Right lobe of liver (tissue), 6 donors: ENCODE measurements at regions not wholly inside any gene's neighbourhood (a gene's known extent, or its start where the extent isn't known, plus 50 kb on each side); places are given as distances from the start of the nearest gene placed in this dataset.
"Not testable (repeated sequence)": the region's sequence is repeated elsewhere in the genome, so short reads cannot be mapped to it uniquely, and the experiment has no call there.

Experiments used
- ATAC-seq, 4 donors: fragments of 200-7000 bp; cut with Tn5 transposase; one replicate each; pipeline ENCODE4 v1.9.1; 2020; ENCODE audit warnings: mild to moderate bottlenecking in 4 of 4, moderate library complexity in 4 of 4
- DNase-seq, 3 donors: peaks; one replicate each; pipeline ENCODE4 v3.0.0-alpha.2; 2020
- H3K27ac ChIP-seq, 3 donors: fragments of 200-600 bp; one replicate each; pipeline ENCODE4 v1.8.0; 2022
- H3K27me3 ChIP-seq, 2 donors: fragments of 200-600 bp; one replicate each; pipeline ENCODE4 v1.8.0; 2022
- H3K36me3 ChIP-seq, 4 donors: fragments of 200-600 bp; sonication (generic) in 1 of 4; one replicate each; pipeline versions ENCODE4 v1.5.1 to v1.8.0; 2017 to 2022; ENCODE audit warnings: control low read depth in 1 of 4
- H3K4me1 ChIP-seq, 4 donors: fragments of 200-600 bp; sonication (generic) in 1 of 4; one replicate each; pipeline versions ENCODE4 v1.5.1 to v1.8.0; 2017 to 2022; ENCODE audit warnings: control low read depth in 1 of 4
- H3K4me3 ChIP-seq, 3 donors: fragments of 200-600 bp; one replicate each; pipeline ENCODE4 v1.8.0; 2022
- H3K9me3 ChIP-seq, 4 donors: fragments of 200-600 bp; sonication (generic) in 1 of 4; one replicate each; pipeline versions ENCODE4 v1.5.1 to v1.8.0; 2017 to 2022; ENCODE audit warnings: control low read depth in 1 of 4
- CTCF ChIP-seq, 4 donors: fragments of 200-600 bp in 3 of 4; fragments of 450-650 bp in 1 of 4; IDR thresholded peaks; one replicate each; pipeline versions ENCODE4 v1.5.1 to v1.8.0; 2016 to 2022; ENCODE audit warnings: antibody characterized with exemption in 4 of 4, mild to moderate bottlenecking in 2 of 4
- POLR2A ChIP-seq: fragments of 450-650 bp; IDR thresholded peaks from one replicate; pipeline ENCODE4 v1.6.1; 2017; ENCODE audit warnings: antibody characterized with exemption, mild to moderate bottlenecking
- WGBS: methylation state at CpG from one replicate; pipeline ENCODE4 v1.1.6; 2018; ENCODE audit warnings: low coverage, low lambda C conversion rate; ENCODE audit not compliant: insufficient coverage; ENCODE audit errors: missing lambda C conversion rate; 5-methylcytosine and 5-hydroxymethylcytosine counted together
- intact Hi-C, 2 donors: fragments of 100-400 bp; cut with DNase I; formaldehyde crosslinking; loops; one replicate each; pipeline versions ENCODE4 v1.11.2 to v1.14.1; 2022
- donor health status: DM: no; HTN: yes; CAD: no.
- donor health status: DM: no; HTN: no; CAD: no.
- donor health status: DM: no; HTN: no; CAD: no.
- donor health status: DM: no; HTN: yes; CAD: no.
- donor health status: DM: no; HTN: yes; CAD: no.

- no peak overlapping the region for H3K4me3 ChIP-seq
- no peak for TF ChIP-seq CTCF (IDR thresholded peaks at IDR 0.05)
- TF ChIP-seq POLR2A: no peak
- no peak for DNase-seq
- peak in 3 of 4 donors; percentile 40 to 67 (median 61) for ATAC-seq
- H3K4me1 ChIP-seq: peaks cover 0 to under 1% (median 0%) of the 10 kb centered on the region in 4 donors
- H3K27ac ChIP-seq: no peak overlapping the region
- no peaks in the 10 kb centered on the region for H3K27me3 ChIP-seq
- 75% methylated on average over 8 of the region's 8 CpGs for WGBS
- no peaks in the 10 kb centered on the region for H3K36me3 ChIP-seq
- intact Hi-C loops: no loop called here
- no peaks in the 10 kb centered on the region for H3K9me3 ChIP-seq
Measured at GRCh38 chr6:157732416-157733161, 90.5 kb upstream of the SNX9 start.

GRCh38 chr6:157736555-157736954 lies 86.5 kb upstream of the SNX9 start:
- ATAC-seq, H3K27ac ChIP-seq, H3K9me3 ChIP-seq, H3K27me3 ChIP-seq, intact Hi-C loops, H3K4me3 ChIP-seq, H3K36me3 ChIP-seq, DNase-seq, H3K4me1 ChIP-seq: not testable (repeated sequence)
- 84% methylated on average over 4 of the region's 4 CpGs for WGBS

- ATAC-seq: no peak
- 70% methylated on average over 7 of the region's 10 CpGs for WGBS
- Histone ChIP-seq H3K9me3 (no peaks in the 10 kb centered on the region), H3K4me3 (no peak overlapping the region), H3K27me3 (no peaks in the 10 kb centered on the region), H3K4me1 (no peaks in the 10 kb centered on the region), H3K27ac (no peak overlapping the region), H3K36me3 (no peaks in the 10 kb centered on the region)
- TF ChIP-seq POLR2A (no peak), CTCF (IDR thresholded peaks at IDR 0.05) (no peak)
- DNase-seq: no peak
- intact Hi-C loops: no loop called here
Measured at GRCh38 chr6:157741321-157741947, 81.6 kb upstream of the SNX9 start.

- intact Hi-C loops: no loop called here
- no peak overlapping the region for H3K27ac ChIP-seq
- peak in 1 of 4 donors; percentile 27 for ATAC-seq
Measured at GRCh38 chr6:157741948-157742556, 81.0 kb upstream of the SNX9 start.

More at GRCh38 chr6:157741948-157742556, 81.0 kb upstream of the SNX9 start:
- 28% methylated on average over 3 of the region's 5 CpGs for WGBS
- H3K4me3 ChIP-seq: no peak overlapping the region
- TF ChIP-seq CTCF (IDR thresholded peaks at IDR 0.05) (no peak), POLR2A (no peak)
- H3K27me3 ChIP-seq: no peaks in the 10 kb centered on the region
- no peaks in the 10 kb centered on the region for H3K9me3 ChIP-seq
- no peaks in the 10 kb centered on the region for H3K4me1 ChIP-seq
- no peaks in the 10 kb centered on the region for H3K36me3 ChIP-seq
- DNase-seq: no peak
